OCI-LY7 (cell line): ENCODE measurements at regions not wholly inside any gene's neighbourhood (a gene's known extent, or its start where the extent isn't known, plus 50 kb on each side); places are given as distances from the start of the nearest gene placed in this dataset.
"Not testable (repeated sequence)": the region's sequence is repeated elsewhere in the genome, so short reads cannot be mapped to it uniquely, and the experiment has no call there.

ENCODE experiments used
- BruUV-seq: library from RNA; stranded (reverse); fragments of 400-500 nt; replicated peaks from 2 replicates; lab custom pipeline; 2021; lab: Mats Ljungman, UMichigan
- CTCF ChIA-PET: fragments of 300-600 bp; sonication (Branson Sonifier 250); formaldehyde crosslinking; loops from one replicate; lab custom pipeline; 2022; ENCODE audit warnings: antibody characterized with exemption; ENCODE audit not compliant: unreplicated experiment; lab: Charles Lee
- POLR2A ChIA-PET: fragments of 300-600 bp; sonication (Branson Sonifier 250); formaldehyde crosslinking; loops from one replicate; lab custom pipeline; 2022; ENCODE audit warnings: antibody characterized with exemption; lab: Charles Lee
- DNase-seq: peaks from one replicate; pipeline ENCODE4 v3.0.0-alpha.2; 2015; ENCODE audit warnings: low spot score
- H2AFZ ChIP-seq: fragments of 200-600 bp; sonication (generic), shearing (Covaris generic); 2 replicates; pipeline ENCODE4 v1.6.1; 2014; ENCODE audit warnings: mild to moderate bottlenecking, antibody characterized with exemption, low read length, moderate library complexity
- H3K27ac ChIP-seq: fragments of 200-600 bp; sonication (generic); 2 replicates; pipeline ENCODE4 v1.5.1; 2014; ENCODE audit warnings: mixed run types, low read depth, mild to moderate bottlenecking, moderate library complexity, low read length, inconsistent platforms; ENCODE audit not compliant: poor library complexity, severe bottlenecking
- H3K36me3 ChIP-seq: fragments of 200-600 bp; sonication (generic); 2 replicates; pipeline ENCODE4 v1.6.1; 2014; ENCODE audit warnings: mild to moderate bottlenecking, antibody characterized with exemption, low read length, moderate library complexity, mixed read lengths; ENCODE audit not compliant: insufficient read depth
- H3K4me1 ChIP-seq: fragments of 200-600 bp; sonication (generic); 2 replicates; pipeline ENCODE4 v1.5.1; 2014; ENCODE audit warnings: mild to moderate bottlenecking, low read length; ENCODE audit not compliant: insufficient read depth, poor library complexity, severe bottlenecking
- H3K4me2 ChIP-seq: fragments of 200-600 bp; sonication (generic); 2 replicates; pipeline ENCODE4 v1.6.1; 2014; ENCODE audit warnings: mild to moderate bottlenecking, low read length
- H3K4me3 ChIP-seq: fragments of 200-600 bp; sonication (generic); 2 replicates; pipeline ENCODE4 v1.5.1; 2014; ENCODE audit warnings: mild to moderate bottlenecking, low read depth, low read length; ENCODE audit not compliant: poor library complexity, severe bottlenecking
- H3K79me2 ChIP-seq: fragments of 200-600 bp; sonication (generic); 2 replicates; pipeline ENCODE4 v1.6.1; 2016; ENCODE audit warnings: low read depth, mild to moderate bottlenecking, low read length, moderate library complexity, mixed read lengths; ENCODE audit not compliant: insufficient read depth
- H3K9me2 ChIP-seq: fragments of 200-600 bp; sonication (generic); 2 replicates; pipeline ENCODE4 v1.6.1; 2016; ENCODE audit warnings: mild to moderate bottlenecking, low read length, mixed read lengths; ENCODE audit not compliant: insufficient read depth
- H3K9me3 ChIP-seq: fragments of 200-600 bp; sonication (generic); 2 replicates; pipeline ENCODE4 v1.6.1; 2014; ENCODE audit warnings: mild to moderate bottlenecking, mixed run types, low read length, mixed read lengths
- H4K20me1 ChIP-seq: fragments of 200-600 bp; sonication (generic); 2 replicates; pipeline ENCODE4 v1.6.1; 2014; ENCODE audit warnings: mild to moderate bottlenecking, antibody characterized with exemption, low read length, moderate library complexity, mixed read lengths; ENCODE audit not compliant: insufficient read depth
- EZH2phosphoT487 ChIP-seq: fragments of 200-600 bp; sonication (generic); IDR thresholded peaks from 2 replicates; pipeline ENCODE4 v1.6.1; 2018; ENCODE audit warnings: low read depth, borderline replicate concordance, mild to moderate bottlenecking, mixed run types, antibody characterized with exemption, low read length, moderate library complexity, mixed read lengths
- intact Hi-C: fragments of 100-400 bp; cut with micrococcal nuclease; formaldehyde crosslinking; loops from one replicate; pipeline ENCODE4 v1.10.0; 2022; ENCODE audit not compliant: unreplicated experiment
- TF ChIP-seq, protein P1 (sequence below): fragments of 200-600 bp; sonication (generic); conservative IDR thresholded peaks from 2 replicates; pipeline ENCODE4 v1.5.1; 2014; ENCODE audit warnings: mild to moderate bottlenecking, antibody characterized with exemption, low read length, moderate library complexity, mixed read lengths

- Histone ChIP-seq H3K9me3 (no peaks in the 10 kb centered on the region), H4K20me1 (no peaks in the 10 kb centered on the region), H2AFZ (no peak overlapping the region), H3K4me2 (no peak overlapping the region), H3K79me2 (no peaks in the 10 kb centered on the region), H3K9me2 (no peaks in the 10 kb centered on the region), H3K4me1 (no peaks in the 10 kb centered on the region), H3K4me3 (no peak overlapping the region), H3K36me3 (no peaks in the 10 kb centered on the region), H3K27ac (no peak overlapping the region)
- DNase-seq = no peak
- intact Hi-C loops = no loop called here
- POLR2A ChIA-PET = no interaction called here
- CTCF ChIA-PET = no interaction called here
- TF ChIP-seq EZH2phosphoT487 = no peak
- TF ChIP-seq, protein P1, sequence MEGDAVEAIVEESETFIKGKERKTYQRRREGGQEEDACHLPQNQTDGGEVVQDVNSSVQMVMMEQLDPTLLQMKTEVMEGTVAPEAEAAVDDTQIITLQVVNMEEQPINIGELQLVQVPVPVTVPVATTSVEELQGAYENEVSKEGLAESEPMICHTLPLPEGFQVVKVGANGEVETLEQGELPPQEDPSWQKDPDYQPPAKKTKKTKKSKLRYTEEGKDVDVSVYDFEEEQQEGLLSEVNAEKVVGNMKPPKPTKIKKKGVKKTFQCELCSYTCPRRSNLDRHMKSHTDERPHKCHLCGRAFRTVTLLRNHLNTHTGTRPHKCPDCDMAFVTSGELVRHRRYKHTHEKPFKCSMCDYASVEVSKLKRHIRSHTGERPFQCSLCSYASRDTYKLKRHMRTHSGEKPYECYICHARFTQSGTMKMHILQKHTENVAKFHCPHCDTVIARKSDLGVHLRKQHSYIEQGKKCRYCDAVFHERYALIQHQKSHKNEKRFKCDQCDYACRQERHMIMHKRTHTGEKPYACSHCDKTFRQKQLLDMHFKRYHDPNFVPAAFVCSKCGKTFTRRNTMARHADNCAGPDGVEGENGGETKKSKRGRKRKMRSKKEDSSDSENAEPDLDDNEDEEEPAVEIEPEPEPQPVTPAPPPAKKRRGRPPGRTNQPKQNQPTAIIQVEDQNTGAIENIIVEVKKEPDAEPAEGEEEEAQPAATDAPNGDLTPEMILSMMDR = no peak
- BruUV-seq = no TSS peak
Measured at GRCh38 chr7:120060281-120060680, 212.7 kb upstream of the KCND2 start.

GRCh38 chr7:120060875-120061274 lies 212.1 kb upstream of the KCND2 start:
- no peaks in the 10 kb centered on the region for H4K20me1 ChIP-seq
- POLR2A ChIA-PET = no interaction called here
- no peaks in the 10 kb centered on the region for H3K36me3 ChIP-seq
- intact Hi-C loops = no loop called here
- H3K4me3 ChIP-seq = no peak overlapping the region
- H2AFZ ChIP-seq = no peak overlapping the region
- CTCF ChIA-PET = no interaction called here
- H3K79me2 ChIP-seq = no peaks in the 10 kb centered on the region
- no peak overlapping the region for H3K27ac ChIP-seq
- no peaks in the 10 kb centered on the region for H3K9me2 ChIP-seq
- TF ChIP-seq, protein P1 = no peak
- TF ChIP-seq EZH2phosphoT487 = no peak
- no peak for DNase-seq
- no TSS peak for BruUV-seq
- H3K4me1 ChIP-seq = no peaks in the 10 kb centered on the region
- H3K4me2 ChIP-seq = no peak overlapping the region
- H3K9me3 ChIP-seq = no peaks in the 10 kb centered on the region

DNA sequence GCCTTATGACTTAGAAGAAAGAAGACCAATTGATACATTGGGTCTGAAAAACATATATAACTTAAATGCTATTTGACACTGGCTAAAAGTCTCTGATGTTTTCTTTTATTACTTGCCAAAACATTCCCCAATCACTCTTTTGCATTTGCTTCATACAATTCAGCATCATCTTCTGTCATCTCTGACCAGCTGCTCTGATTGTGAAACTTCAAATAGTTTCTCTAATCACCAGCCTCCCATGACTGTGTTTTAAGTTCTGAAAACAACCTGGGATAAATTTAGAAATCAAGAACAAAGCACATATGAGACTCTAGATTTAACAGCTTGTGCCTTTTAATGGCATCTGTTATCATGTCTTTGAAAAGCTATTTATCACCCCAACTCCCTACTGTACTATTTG lies 208.4 kb upstream of the KCND2 start:
- Histone ChIP-seq H2AFZ (no peak overlapping the region), H3K4me1 (no peaks in the 10 kb centered on the region), H4K20me1 (no peaks in the 10 kb centered on the region), H3K27ac (no peak overlapping the region), H3K4me3 (no peak overlapping the region), H3K36me3 (no peaks in the 10 kb centered on the region), H3K9me3 (no peaks in the 10 kb centered on the region), H3K9me2 (no peaks in the 10 kb centered on the region), H3K79me2 (no peaks in the 10 kb centered on the region), H3K4me2 (no peak overlapping the region)
- intact Hi-C loops = no loop called here
- no peak for TF ChIP-seq EZH2phosphoT487
- TF ChIP-seq, protein P1 = no peak
- BruUV-seq = no TSS peak
- DNase-seq = no peak
- ChIA-PET POLR2A (no interaction called here), CTCF (no interaction called here)

DNA sequence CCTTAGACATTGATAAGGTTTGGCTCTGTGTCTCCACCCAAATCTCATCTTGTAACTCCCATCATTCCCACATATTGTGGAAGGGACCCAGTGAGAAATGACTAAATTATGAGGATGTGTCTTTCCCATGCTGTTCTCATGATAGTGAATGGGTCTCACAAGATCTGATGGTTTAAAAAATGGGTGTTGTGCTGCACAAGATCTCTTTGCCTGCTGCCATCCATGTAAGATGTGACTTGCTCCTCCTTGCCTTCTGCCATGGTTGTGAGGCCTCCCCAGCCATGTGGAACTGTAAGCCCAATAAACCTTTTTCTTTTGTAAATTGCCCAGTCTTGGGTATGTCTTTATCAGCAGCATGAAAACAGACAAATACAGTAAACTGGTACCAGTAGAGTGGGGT lies 206.1 kb upstream of the KCND2 start:
- H3K9me2 ChIP-seq, H3K79me2 ChIP-seq, H3K27ac ChIP-seq, BruUV-seq, H4K20me1 ChIP-seq, H3K4me3 ChIP-seq, H2AFZ ChIP-seq, POLR2A ChIA-PET, H3K36me3 ChIP-seq, H3K9me3 ChIP-seq, CTCF ChIA-PET, H3K4me1 ChIP-seq, DNase-seq, H3K4me2 ChIP-seq, intact Hi-C loops: not testable (repeated sequence)
